ENCODE measurements at regions not wholly inside any gene's neighbourhood (a gene's known extent, or its start where the extent isn't known, plus 50 kb on each side); places are given as distances from the start of the nearest gene placed in this dataset.

DNA sequence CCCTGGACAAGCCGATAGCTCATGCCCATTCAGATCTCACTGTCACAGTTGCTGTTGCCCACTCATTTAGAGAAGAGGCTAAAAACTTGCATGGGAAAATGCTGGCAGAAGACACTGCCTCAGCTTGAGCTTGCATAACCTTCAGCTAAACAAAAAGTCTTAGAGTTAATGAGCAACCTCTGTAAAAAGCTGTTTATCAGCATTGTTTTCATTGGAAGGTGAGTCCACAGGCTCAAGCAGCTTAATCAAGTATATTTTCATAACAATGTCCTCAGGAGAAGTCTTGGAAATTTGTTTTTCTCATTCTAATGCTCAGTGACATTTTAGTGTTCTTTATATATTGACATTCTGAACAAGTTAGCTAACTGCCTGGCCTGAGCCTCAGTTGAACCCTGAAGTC lies 872.9 kb downstream of the TMTC2 start:
- TF ChIP-seq, protein P1, sequence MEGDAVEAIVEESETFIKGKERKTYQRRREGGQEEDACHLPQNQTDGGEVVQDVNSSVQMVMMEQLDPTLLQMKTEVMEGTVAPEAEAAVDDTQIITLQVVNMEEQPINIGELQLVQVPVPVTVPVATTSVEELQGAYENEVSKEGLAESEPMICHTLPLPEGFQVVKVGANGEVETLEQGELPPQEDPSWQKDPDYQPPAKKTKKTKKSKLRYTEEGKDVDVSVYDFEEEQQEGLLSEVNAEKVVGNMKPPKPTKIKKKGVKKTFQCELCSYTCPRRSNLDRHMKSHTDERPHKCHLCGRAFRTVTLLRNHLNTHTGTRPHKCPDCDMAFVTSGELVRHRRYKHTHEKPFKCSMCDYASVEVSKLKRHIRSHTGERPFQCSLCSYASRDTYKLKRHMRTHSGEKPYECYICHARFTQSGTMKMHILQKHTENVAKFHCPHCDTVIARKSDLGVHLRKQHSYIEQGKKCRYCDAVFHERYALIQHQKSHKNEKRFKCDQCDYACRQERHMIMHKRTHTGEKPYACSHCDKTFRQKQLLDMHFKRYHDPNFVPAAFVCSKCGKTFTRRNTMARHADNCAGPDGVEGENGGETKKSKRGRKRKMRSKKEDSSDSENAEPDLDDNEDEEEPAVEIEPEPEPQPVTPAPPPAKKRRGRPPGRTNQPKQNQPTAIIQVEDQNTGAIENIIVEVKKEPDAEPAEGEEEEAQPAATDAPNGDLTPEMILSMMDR (IDR thresholded peaks at IDR 0.05; ENCODE audit: insufficient read depth, low read depth, low read length) = no peak
- no peak for TF ChIP-seq EZH2 (IDR thresholded peaks at IDR 0.05; ENCODE audit: insufficient read depth, low read length)

All from astrocyte (in vitro differentiated cells and primary cell).